GM19238 (cell line): ENCODE measurements at regions not wholly inside any gene's neighbourhood (a gene's known extent, or its start where the extent isn't known, plus 50 kb on each side); places are given as distances from the start of the nearest gene placed in this dataset.
"Not testable (repeated sequence)": the region's sequence is repeated elsewhere in the genome, so short reads cannot be mapped to it uniquely, and the experiment has no call there.

Experiments
- DNase-seq: peaks from one replicate; pipeline ENCODE4 v3.0.0; 2011; ENCODE audit warnings: low spot score; ENCODE audit not compliant: insufficient read length

GRCh38 chr1:30533796-30534550, 189.4 kb downstream of the MATN1 start:
- DNase-seq = no peak

- DNase-seq = no peak
Measured at GRCh38 chr1:30533141-30533540, 190.2 kb downstream of the MATN1 start.

- no peak for DNase-seq
Measured at GRCh38 chr1:30532621-30533020, 190.8 kb downstream of the MATN1 start.

- no peak for DNase-seq
Measured at GRCh38 chr1:30527511-30528140, 195.8 kb downstream of the MATN1 start.

GRCh38 chr1:30526652-30527345, 196.6 kb downstream of the MATN1 start:
- no peak for DNase-seq

GRCh38 chr1:30525971-30526651, 197.3 kb downstream of the MATN1 start:
- DNase-seq = no peak

- no peak for DNase-seq
Measured at GRCh38 chr1:30525631-30525970, 197.8 kb downstream of the MATN1 start.

- DNase-seq = no peak
Measured at GRCh38 chr1:30524840-30525617, 198.4 kb downstream of the MATN1 start.

- DNase-seq = not testable (repeated sequence)
Measured at GRCh38 chr1:30524025-30524555, 199.3 kb downstream of the MATN1 start.

- no peak for DNase-seq
Measured at GRCh38 chr1:30523055-30524020, 200.0 kb downstream of the MATN1 start.

- no peak for DNase-seq
Measured at GRCh38 chr1:30522031-30523004, 201.1 kb downstream of the MATN1 start.

- DNase-seq = no peak
Measured at GRCh38 chr1:30521261-30521865, 202.0 kb downstream of the MATN1 start.

- no peak for DNase-seq
Measured at GRCh38 chr1:30520476-30520875, 202.9 kb downstream of the MATN1 start.

- DNase-seq = no peak
Measured at GRCh38 chr1:30519201-30519763, 204.1 kb downstream of the MATN1 start.

- no peak for DNase-seq
Measured at GRCh38 chr1:30518696-30519095, 204.7 kb downstream of the MATN1 start.

GRCh38 chr1:30518186-30518585, 205.2 kb downstream of the MATN1 start:
- DNase-seq = no peak

- not testable (repeated sequence) for DNase-seq
Measured at GRCh38 chr1:30517666-30518065, 205.7 kb downstream of the MATN1 start.

- not testable (repeated sequence) for DNase-seq
Measured at GRCh38 chr1:30517241-30517640, 206.1 kb downstream of the MATN1 start.
